ENCODE measurements at regions not wholly inside any gene's neighbourhood (a gene's known extent, or its start where the extent isn't known, plus 50 kb on each side); places are given as distances from the start of the nearest gene placed in this dataset.

DNA sequence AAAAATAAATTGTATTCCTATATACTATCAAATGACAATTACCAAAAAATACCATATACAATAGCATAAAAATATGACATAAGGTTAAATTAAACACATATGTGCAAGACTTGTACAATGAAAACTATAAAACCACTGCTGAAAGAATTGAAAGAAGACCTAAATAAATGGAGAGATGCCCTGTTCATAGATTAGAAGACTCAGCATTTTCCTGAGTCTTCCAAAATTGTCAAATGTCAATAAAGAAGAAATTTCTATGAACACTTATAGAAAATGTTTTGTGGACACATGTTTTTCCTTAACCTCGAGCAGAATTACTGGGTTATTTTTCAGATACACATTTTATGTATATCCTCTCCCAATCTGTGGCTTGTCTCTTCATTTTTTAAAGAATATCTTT lies 103.1 kb upstream of the DCLK2 start:
- intact Hi-C loops (cut with micrococcal nuclease; ENCODE audit: unreplicated experiment), result no loop called here
- Histone ChIP-seq H3K9me3 (replicated peaks; ENCODE audit: control insufficient read depth, insufficient read depth, low read length) (no peaks in the 10 kb centered on the region), H3K4me2 (ENCODE audit: control insufficient read depth, insufficient read depth) (no peak overlapping the region), H3K4me3 (no peak overlapping the region), H3K4me1 (ENCODE audit: control insufficient read depth, insufficient read depth, low read length) (no peaks in the 10 kb centered on the region), H3K27ac (ENCODE audit: control insufficient read depth, insufficient read depth) (no peak overlapping the region), H2AFZ (ENCODE audit: control insufficient read depth, low read depth, low read length) (no peak overlapping the region), H3K36me3 (ENCODE audit: control insufficient read depth in 2 of 2, insufficient read depth in 2 of 2, low read length in 1 of 2) (no peaks in the 10 kb centered on the region), H3K79me2 (ENCODE audit: control insufficient read depth, insufficient read depth, low read length) (no peaks in the 10 kb centered on the region), H3K27me3 (replicated peaks in 1 of 2; ENCODE audit: control insufficient read depth in 2 of 2, insufficient read depth in 2 of 2, low read length in 1 of 2) (no peaks in the 10 kb centered on the region), H4K20me1 (ENCODE audit: control insufficient read depth, insufficient read depth) (no peaks in the 10 kb centered on the region), H3K9ac (ENCODE audit: control insufficient read depth, insufficient read depth, low read length) (no peak overlapping the region)
- in situ Hi-C loops (cut with MboI), result no loop called here
- ChIA-PET RAD21 (ENCODE audit: unreplicated experiment) (no interaction called here), SMC1A (ENCODE audit: uncharacterized antibody, unreplicated experiment) (no interaction called here), CTCF (no interaction called here), POLR2A (no interaction called here)
- no TSS peak for BruUV-seq (replicated peaks)
- WGBS (ENCODE audit: insufficient coverage, insufficient replicate concordance, low lambda C conversion rate, missing lambda C conversion rate), result 0% methylated on average over 1 of the region's 1 CpG
- ATAC-seq (no peak), FAIRE-seq (no peak), DNase-seq (ENCODE audit: low read depth, low spot score) (no peak)
- TF ChIP-seq GATAD2B (conservative IDR thresholded peaks at IDR 0.05; ENCODE audit: low read depth), result no peak
- TF ChIP-seq, protein P1, sequence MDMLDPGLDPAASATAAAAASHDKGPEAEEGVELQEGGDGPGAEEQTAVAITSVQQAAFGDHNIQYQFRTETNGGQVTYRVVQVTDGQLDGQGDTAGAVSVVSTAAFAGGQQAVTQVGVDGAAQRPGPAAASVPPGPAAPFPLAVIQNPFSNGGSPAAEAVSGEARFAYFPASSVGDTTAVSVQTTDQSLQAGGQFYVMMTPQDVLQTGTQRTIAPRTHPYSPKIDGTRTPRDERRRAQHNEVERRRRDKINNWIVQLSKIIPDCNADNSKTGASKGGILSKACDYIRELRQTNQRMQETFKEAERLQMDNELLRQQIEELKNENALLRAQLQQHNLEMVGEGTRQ (IDR thresholded peaks at IDR 0.05; ENCODE audit: borderline replicate concordance, low read depth, low read length), result no peak
- no peak for TF ChIP-seq NBN (IDR thresholded peaks at IDR 0.05)
- TF ChIP-seq YY1 (IDR thresholded peaks at IDR 0.05; ENCODE audit: low read depth, low read length), result no peak
- no peak for TF ChIP-seq SMARCA5 (IDR thresholded peaks at IDR 0.05)

DNA sequence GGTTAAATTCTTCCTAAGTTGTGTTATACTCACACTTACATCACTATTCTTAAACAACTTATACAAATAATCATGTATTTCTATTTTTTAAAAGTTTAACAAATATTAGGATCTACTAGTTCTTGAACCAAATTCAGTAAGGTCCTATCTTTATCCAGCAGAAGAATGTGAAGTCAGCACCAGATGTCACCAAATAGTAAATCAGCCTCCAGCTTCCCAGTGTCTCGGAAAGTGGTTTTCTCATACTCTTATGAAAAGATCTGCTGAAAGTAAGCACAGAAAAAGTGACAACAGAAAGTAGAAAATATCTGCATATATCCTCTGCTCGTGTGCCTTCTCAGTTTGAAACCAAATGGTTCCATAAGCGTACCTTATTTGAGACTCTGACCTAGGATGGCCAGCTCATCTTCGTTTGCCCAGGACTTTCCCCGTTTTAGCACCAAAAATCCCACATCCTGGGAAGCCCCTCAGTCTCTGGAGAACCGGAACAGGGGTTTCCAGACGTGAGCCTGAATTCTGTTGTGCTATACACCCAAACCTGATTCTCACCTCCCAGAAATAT lies 98.0 kb upstream of the DCLK2 start:
- SMC1A ChIA-PET (ENCODE audit: uncharacterized antibody, unreplicated experiment), result interaction anchor here (0.9 to 1.7 kb wide), 4 partner anchors 8 to 264 kb away, joined by 3 to 5 read pairs (median 4); no protein-coding TSS in a partner anchor
- no peak overlapping the region for H3K9ac ChIP-seq (ENCODE audit: control insufficient read depth, insufficient read depth, low read length)
- BruUV-seq (replicated peaks), result no TSS peak
- no peaks in the 10 kb centered on the region for H4K20me1 ChIP-seq (ENCODE audit: control insufficient read depth, insufficient read depth)
- H3K4me1 ChIP-seq (ENCODE audit: control insufficient read depth, insufficient read depth, low read length), result no peaks in the 10 kb centered on the region
- 32% methylated on average over 7 of the region's 7 CpGs for WGBS (ENCODE audit: insufficient coverage, insufficient replicate concordance, low lambda C conversion rate, missing lambda C conversion rate)
- no peak for FAIRE-seq
- no peak for DNase-seq (ENCODE audit: low read depth, low spot score)
- no peaks in the 10 kb centered on the region for H3K79me2 ChIP-seq (ENCODE audit: control insufficient read depth, insufficient read depth, low read length)
- no peaks in the 10 kb centered on the region for H3K9me3 ChIP-seq (replicated peaks; ENCODE audit: control insufficient read depth, insufficient read depth, low read length)
- no peak overlapping the region for H3K27ac ChIP-seq (ENCODE audit: control insufficient read depth, insufficient read depth)
- TF ChIP-seq POU2F2 (IDR thresholded peaks at IDR 0.05; ENCODE audit: borderline replicate concordance, low read depth, low read length) (no peak), MTA2 (IDR thresholded peaks at IDR 0.05; ENCODE audit: low read depth) (no peak), EED (IDR thresholded peaks at IDR 0.05; ENCODE audit: low read depth) (no peak), ZSCAN29 (IDR thresholded peaks at IDR 0.05) (no peak), ASH2L (IDR thresholded peaks at IDR 0.05; ENCODE audit: borderline replicate concordance, low read depth) (no peak)
- CTCF ChIA-PET, result interaction anchor here (0.8 to 2.2 kb wide), 4 partner anchors 18 to 263 kb away, joined by 3 to 8 read pairs (median 4); no protein-coding TSS in a partner anchor
- in situ Hi-C loops (cut with MboI) (loop anchor here (10.0 kb wide), 1 partner anchor 885 kb away; no protein-coding TSS in a partner anchor), intact Hi-C loops (cut with micrococcal nuclease; ENCODE audit: unreplicated experiment) (no loop called here)
- ATAC-seq, result no peak
- no peak overlapping the region for H3K4me2 ChIP-seq (ENCODE audit: control insufficient read depth, insufficient read depth)
- H2AFZ ChIP-seq (ENCODE audit: control insufficient read depth, low read depth, low read length), result no peak overlapping the region
- no peaks in the 10 kb centered on the region for H3K36me3 ChIP-seq (ENCODE audit: control insufficient read depth in 2 of 2, insufficient read depth in 2 of 2, low read length in 1 of 2)
- POLR2A ChIA-PET, result no interaction called here
- RAD21 ChIA-PET (ENCODE audit: unreplicated experiment), result no interaction called here
- no peaks in the 10 kb centered on the region; a peak in 1 of 4 replicates for H3K27me3 ChIP-seq (replicated peaks in 1 of 2; ENCODE audit: control insufficient read depth in 2 of 2, insufficient read depth in 2 of 2, low read length in 1 of 2)
- H3K4me3 ChIP-seq, result no peak overlapping the region

Measured in GM12878 (cell line).